Mammary epithelial cell (primary cell): ENCODE measurements at regions not wholly inside any gene's neighbourhood (a gene's known extent, or its start where the extent isn't known, plus 50 kb on each side); places are given as distances from the start of the nearest gene placed in this dataset.

Source experiments
- CTCF ChIP-seq, 2 donors: IDR thresholded peaks in 1 of 2; conservative IDR thresholded peaks in 1 of 2; 2 replicates each; pipeline ENCODE4 v1.5.1; 2011 to 2012; ENCODE audit warnings: inconsistent platforms in 2 of 2, low read length in 2 of 2, mild to moderate bottlenecking in 2 of 2, control low read depth in 1 of 2, low read depth in 1 of 2; ENCODE audit not compliant: insufficient read depth in 1 of 2; ENCODE audit errors: extremely low read depth in 1 of 2
- EZH2 ChIP-seq: IDR thresholded peaks from 2 replicates; pipeline ENCODE4 v1.6.1; 2012; ENCODE audit warnings: low read length, inconsistent platforms, borderline replicate concordance

- no peak for TF ChIP-seq CTCF (conservative IDR thresholded peaks at IDR 0.05 in 1 of 2, IDR thresholded peaks at IDR 0.05 in 1 of 2; ENCODE audit: extremely low read depth in 1 of 2, insufficient read depth in 1 of 2, low read depth in 1 of 2, low read length in 2 of 2)
- TF ChIP-seq EZH2, result no peak
These were observed 242.1 kb upstream of the FOXN3 start for GRCh38 chr14:89658977-89659670.
